ENCODE measurements at regions not wholly inside any gene's neighbourhood (a gene's known extent, or its start where the extent isn't known, plus 50 kb on each side); places are given as distances from the start of the nearest gene placed in this dataset.

DNA sequence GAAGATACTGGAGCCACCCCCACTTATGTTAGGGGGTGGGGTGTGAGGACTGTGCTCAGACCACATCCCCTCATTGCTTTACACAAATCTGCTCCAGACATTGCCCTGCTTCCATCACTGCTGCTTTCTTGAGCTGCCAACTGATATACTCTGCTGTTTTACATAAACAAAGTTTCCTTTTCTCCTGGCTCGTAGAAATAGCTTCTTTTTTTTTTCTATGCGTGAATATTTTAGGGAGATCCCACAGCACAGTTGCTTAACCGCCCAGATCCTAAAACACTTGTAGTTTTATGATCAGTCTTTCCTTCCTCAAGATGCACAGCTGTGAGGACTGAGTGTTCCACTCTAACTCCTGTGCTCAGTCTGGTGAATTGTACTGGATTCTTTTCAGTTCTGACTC is 768.4 kb downstream of the PCDH18 start:
- Histone ChIP-seq H3K4me3 (ENCODE audit: insufficient read depth, low read depth, low read length) (no peak overlapping the region), H2BK20ac (ENCODE audit: low read depth, low read length) (no peak overlapping the region), H3K9ac (ENCODE audit: low read depth, low read length) (no peak overlapping the region), H4K8ac (ENCODE audit: low read depth in 2 of 2, low read length in 2 of 2) (no peak overlapping the region), H2AK5ac (ENCODE audit: low read depth, low read length) (no peak overlapping the region), H3K9me1 (ENCODE audit: insufficient read depth, low read length) (no peaks in the 10 kb centered on the region), H3K18ac (ENCODE audit: low read depth, low read length) (no peak overlapping the region; the same call in 1 of the 2 replicates), H4K5ac (ENCODE audit: low read depth, low read length) (no peak overlapping the region), H3K56ac (ENCODE audit: extremely low read depth, insufficient read depth, low read length) (no peak overlapping the region), H3K23ac (ENCODE audit: low read depth, low read length) (no peak overlapping the region), H3K27ac (ENCODE audit: insufficient read depth, low read length) (no peak overlapping the region), H2AK9ac (replicated peaks; ENCODE audit: low read depth, low read length, poor library complexity) (no peak overlapping the region), H4K91ac (ENCODE audit: insufficient read depth, low read depth, low read length) (no peak overlapping the region), H3K4ac (ENCODE audit: low read depth, low read length) (0 out of 2 replicates have a peak overlapping the region, but pooled peaks have one; percentile 10), H2BK5ac (ENCODE audit: low read depth, low read length, poor library complexity, severe bottlenecking) (no peak overlapping the region), H3K4me1 (ENCODE audit: control insufficient read depth, insufficient read depth, low read length) (peaks cover 2% of the 10 kb centered on the region; the same call in 1 of the 2 replicates), H3K4me2 (ENCODE audit: low read depth, low read length) (peak overlapping the region; percentile 9), H4K20me1 (ENCODE audit: insufficient read depth, low read length) (no peaks in the 10 kb centered on the region), H2BK120ac (ENCODE audit: low read depth, low read length) (no peak overlapping the region), H3K36me3 (ENCODE audit: control insufficient read depth, insufficient read depth, low read length) (no peaks in the 10 kb centered on the region), H3K9me3 (ENCODE audit: control insufficient read depth, insufficient read depth, low read length) (no peaks in the 10 kb centered on the region), H3K14ac (replicated peaks; ENCODE audit: low read depth, low read length) (no peak overlapping the region), H3K79me1 (ENCODE audit: low read depth in 1 of 2, low read length in 2 of 2) (no peaks in the 10 kb centered on the region), H2AFZ (replicated peaks; ENCODE audit: low read length, poor library complexity) (peak overlapping the region; percentile 64), H2BK15ac (ENCODE audit: low read depth, low read length) (no peak overlapping the region), H3K27me3 (ENCODE audit: control insufficient read depth, insufficient read depth, low read length) (no peaks in the 10 kb centered on the region)
- intact Hi-C loops (cut with micrococcal nuclease) (no loop called here), in situ Hi-C loops (cut with MboI; ENCODE audit: low sequenced_read_pairs) (no loop called here), dilution Hi-C loops (cut with HindIII; ENCODE audit: low sequenced_read_pairs, unreplicated experiment) (no loop called here)
- BruUV-seq (replicated peaks) = no TSS peak
- TF ChIP-seq SMC3 (IDR thresholded peaks at IDR 0.05; ENCODE audit: low read depth, low read length) (no peak), POLR2A (IDR thresholded peaks at IDR 0.05; ENCODE audit: low read depth, low read length) (no peak), CHD1 (IDR thresholded peaks at IDR 0.05; ENCODE audit: low read depth, low read length) (no peak), RCOR1 (IDR thresholded peaks at IDR 0.05; ENCODE audit: insufficient replicate concordance, low read length) (no peak), CEBPB (IDR thresholded peaks at IDR 0.05; ENCODE audit: low read depth, low read length) (no peak), CTCF (conservative IDR thresholded peaks at IDR 0.05; ENCODE audit: low read depth, low read length) (no peak), BHLHE40 (IDR thresholded peaks at IDR 0.05; ENCODE audit: low read depth, low read length) (no peak), MAFK (IDR thresholded peaks at IDR 0.05; ENCODE audit: low read depth, low read length) (no peak), RFX5 (IDR thresholded peaks at IDR 0.05; ENCODE audit: low read depth, low read length) (no peak), FOS (IDR thresholded peaks at IDR 0.05; ENCODE audit: low read depth, low read length) (no peak), MXI1 (IDR thresholded peaks at IDR 0.05; ENCODE audit: borderline replicate concordance, low read depth, low read length) (no peak), NFE2L2 (IDR thresholded peaks at IDR 0.05; ENCODE audit: low read depth, low read length) (no peak), MAZ (IDR thresholded peaks at IDR 0.05; ENCODE audit: borderline replicate concordance, low read depth, low read length) (no peak), RAD21 (IDR thresholded peaks at IDR 0.05; ENCODE audit: low read length) (no peak)
- TF ChIP-seq, protein P1, sequence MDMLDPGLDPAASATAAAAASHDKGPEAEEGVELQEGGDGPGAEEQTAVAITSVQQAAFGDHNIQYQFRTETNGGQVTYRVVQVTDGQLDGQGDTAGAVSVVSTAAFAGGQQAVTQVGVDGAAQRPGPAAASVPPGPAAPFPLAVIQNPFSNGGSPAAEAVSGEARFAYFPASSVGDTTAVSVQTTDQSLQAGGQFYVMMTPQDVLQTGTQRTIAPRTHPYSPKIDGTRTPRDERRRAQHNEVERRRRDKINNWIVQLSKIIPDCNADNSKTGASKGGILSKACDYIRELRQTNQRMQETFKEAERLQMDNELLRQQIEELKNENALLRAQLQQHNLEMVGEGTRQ (IDR thresholded peaks at IDR 0.05; ENCODE audit: low read depth, low read length) = no peak
- TF ChIP-seq, protein P2, sequence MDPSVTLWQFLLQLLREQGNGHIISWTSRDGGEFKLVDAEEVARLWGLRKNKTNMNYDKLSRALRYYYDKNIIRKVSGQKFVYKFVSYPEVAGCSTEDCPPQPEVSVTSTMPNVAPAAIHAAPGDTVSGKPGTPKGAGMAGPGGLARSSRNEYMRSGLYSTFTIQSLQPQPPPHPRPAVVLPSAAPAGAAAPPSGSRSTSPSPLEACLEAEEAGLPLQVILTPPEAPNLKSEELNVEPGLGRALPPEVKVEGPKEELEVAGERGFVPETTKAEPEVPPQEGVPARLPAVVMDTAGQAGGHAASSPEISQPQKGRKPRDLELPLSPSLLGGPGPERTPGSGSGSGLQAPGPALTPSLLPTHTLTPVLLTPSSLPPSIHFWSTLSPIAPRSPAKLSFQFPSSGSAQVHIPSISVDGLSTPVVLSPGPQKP (IDR thresholded peaks at IDR 0.05; ENCODE audit: borderline replicate concordance, low read depth, low read length) = no peak
- ChIA-PET CTCF (interaction anchor here (0.6 to 0.7 kb wide), 3 partner anchors 12 to 24 kb away, joined by 3 to 7 read pairs (median 5); no protein-coding TSS in a partner anchor), POLR2A (ENCODE audit: unreplicated experiment) (no interaction called here)
- DNase-seq (peak; percentile 55), ATAC-seq (ENCODE audit: low read depth) (peak; percentile 83)
- WGBS, 2 experiments (ENCODE audit: extremely low coverage in 2 of 2, insufficient read length in 1 of 2) = no CpG with 5 or more reads among the region's 3 CpGs

Data from IMR-90 (cell line).